HepG2 (cell line): ENCODE measurements at regions not wholly inside any gene's neighbourhood (a gene's known extent, or its start where the extent isn't known, plus 50 kb on each side); places are given as distances from the start of the nearest gene placed in this dataset.

Experiments
- ATAC-seq: fragments of 200-7000 bp; cut with Tn5 transposase; 3 replicates; pipeline ENCODE4 v1.9.1; 2020; ENCODE audit warnings: mild to moderate bottlenecking, moderate library complexity
- BruUV-seq: library from RNA; stranded (reverse); fragments of 400-500 nt; replicated peaks from 2 replicates; lab custom pipeline; 2021; lab: Mats Ljungman, UMichigan
- CTCF ChIA-PET: fragments of 300-600 bp; formaldehyde crosslinking; extraction: SDS; loops from one replicate; lab custom pipeline; 2021; ENCODE audit warnings: low total read pairs, inconsistent platforms, low intra/inter-chr PET ratio; lab: Yijun Ruan, JAX
- POLR2A ChIA-PET: fragments of 350-600 bp; sonication (Branson Sonifier 250); formaldehyde crosslinking; loops from one replicate; lab custom pipeline; 2020; ENCODE audit warnings: antibody characterized with exemption, inconsistent platforms; lab: Yijun Ruan, JAX
- DNase-seq: peaks from one replicate; pipeline ENCODE4 v3.0.0-alpha.2; 2015; ENCODE audit warnings: low spot score
- FAIRE-seq: peaks from 3 replicates; lab custom pipeline; 2011; peaks lifted over from hg19 to GRCh38; lab: Jason Lieb, UNC
- H2AFZ ChIP-seq: one replicate; pipeline ENCODE4 v1.6.1; 2011; ENCODE audit warnings: low read length, inconsistent platforms
- H3K27ac ChIP-seq: fragments of 300-600 bp; 3 replicates; pipeline ENCODE4 v1.8.0; 2011; ENCODE audit warnings: mixed run types, mild to moderate bottlenecking, mixed read lengths, low read length, inconsistent platforms; ENCODE audit not compliant: insufficient read depth; ENCODE audit errors: extremely low read length
- H3K27me3 ChIP-seq, 2 experiments: fragments of 200-600 bp in 1 of 2; 2 replicates in 1 of 2; 3 replicates in 1 of 2; pipeline versions ENCODE4 v1.6.0 to v1.8.0; 2011; ENCODE audit warnings: low read length in 2 of 2, mild to moderate bottlenecking in 2 of 2, moderate library complexity in 2 of 2, inconsistent platforms in 1 of 2; ENCODE audit not compliant: insufficient read depth in 2 of 2, control insufficient read depth in 1 of 2
- H3K36me3 ChIP-seq, 2 experiments: fragments of 200-600 bp in 1 of 2; replicated peaks in 1 of 2; 2 replicates in 1 of 2; 3 replicates in 1 of 2; pipeline versions ENCODE4 v1.5.1 to v1.8.0; 2011; ENCODE audit warnings: low read length in 2 of 2, inconsistent platforms in 1 of 2; ENCODE audit not compliant: insufficient read depth in 2 of 2, control insufficient read depth in 1 of 2
- H3K4me1 ChIP-seq: 2 replicates; pipeline ENCODE4 v1.5.1; 2012; ENCODE audit warnings: low read length, inconsistent platforms; ENCODE audit not compliant: insufficient read depth
- H3K4me2 ChIP-seq: 2 replicates; pipeline ENCODE4 v1.6.0; 2011; ENCODE audit warnings: low read depth, low read length, inconsistent platforms
- H3K4me3 ChIP-seq, 3 experiments: fragments of 200-600 bp in 1 of 3; sonication (generic), shearing (Covaris generic) in 1 of 3; replicated peaks in 1 of 3; 2 replicates each; pipeline ENCODE4 v1.5.1; 2011 to 2016; ENCODE audit warnings: low read length in 3 of 3, inconsistent platforms in 2 of 3, low read depth in 2 of 3, mild to moderate bottlenecking in 2 of 3, control low read depth in 1 of 3, mixed read lengths in 1 of 3; ENCODE audit not compliant: insufficient read depth in 1 of 3
- H3K79me2 ChIP-seq: one replicate; pipeline ENCODE4 v1.6.1; 2011; ENCODE audit warnings: low read length, inconsistent platforms; ENCODE audit not compliant: insufficient read depth
- H3K9ac ChIP-seq: 2 replicates; pipeline ENCODE4 v1.6.0; 2011; ENCODE audit warnings: mild to moderate bottlenecking, low read depth, low read length, inconsistent platforms; ENCODE audit not compliant: insufficient read depth
- H3K9me3 ChIP-seq: 2 replicates; pipeline ENCODE4 v1.5.1; 2012; ENCODE audit warnings: mild to moderate bottlenecking, low read length
- H4K20me1 ChIP-seq: 2 replicates; pipeline ENCODE4 v1.6.0; 2011; ENCODE audit warnings: inconsistent platforms, mild to moderate bottlenecking, low read length, moderate library complexity; ENCODE audit not compliant: insufficient read depth
- JUN ChIP-seq: sonication (generic); formaldehyde crosslinking; IDR thresholded peaks from 2 replicates; pipeline ENCODE4 v1.4.0; 2020; ENCODE audit warnings: mild to moderate bottlenecking, missing genetic modification reagents
- KIAA2018 ChIP-seq: sonication (generic); formaldehyde crosslinking; IDR thresholded peaks from 2 replicates; pipeline ENCODE4 v1.5.0; 2020; ENCODE audit warnings: mild to moderate bottlenecking, missing genetic modification reagents, borderline replicate concordance
- NR1H2 ChIP-seq: sonication (generic); formaldehyde crosslinking; IDR thresholded peaks from 2 replicates; pipeline ENCODE4 v1.8.1; 2022; ENCODE audit warnings: low read depth, missing genetic modification reagents, borderline replicate concordance
- YEATS2 ChIP-seq: sonication (generic); formaldehyde crosslinking; IDR thresholded peaks from 2 replicates; pipeline ENCODE4 v1.4.0; 2020; ENCODE audit warnings: missing genetic modification reagents, borderline replicate concordance
- ZBTB1 ChIP-seq: sonication (generic); formaldehyde crosslinking; IDR thresholded peaks from 2 replicates; pipeline ENCODE4 v1.4.0; 2020; ENCODE audit warnings: missing genetic modification reagents, borderline replicate concordance
- ZNF331 ChIP-seq: sonication (generic); formaldehyde crosslinking; IDR thresholded peaks from 2 replicates; pipeline ENCODE4 v1.4.0; 2020; ENCODE audit warnings: missing genetic modification reagents
- ZNF468 ChIP-seq: sonication (generic); formaldehyde crosslinking; IDR thresholded peaks from 2 replicates; pipeline ENCODE4 v1.8.0; 2022; ENCODE audit warnings: mild to moderate bottlenecking, moderate library complexity, missing genetic modification reagents
- ZNF713 ChIP-seq: sonication (generic); formaldehyde crosslinking; IDR thresholded peaks from 2 replicates; pipeline ENCODE4 v1.4.0; 2020; ENCODE audit warnings: mild to moderate bottlenecking, missing genetic modification reagents
- WGBS: methylation state at CpG from one replicate; pipeline ENCODE4 v1.1.6; 2017; ENCODE audit warnings: low lambda C conversion rate; 5-methylcytosine and 5-hydroxymethylcytosine counted together
- in situ Hi-C: cut with HindIII; loops from 2 replicates; pipeline ENCODE4 v1.10.0; 2017; ENCODE audit warnings: low pct_unique_long_range_greater_than_20kb; ENCODE audit not compliant: extremely low pct_ligation_motif_present
- intact Hi-C: fragments of 100-400 bp; cut with micrococcal nuclease; formaldehyde crosslinking; loops from one replicate; pipeline ENCODE4 v1.10.0; 2022; ENCODE audit not compliant: unreplicated experiment

- intact Hi-C loops (loop anchor here (5.0 kb wide), 1 partner anchor 287 kb away; no protein-coding TSS in a partner anchor), in situ Hi-C loops (no loop called here)
- no peaks in the 10 kb centered on the region; a peak in 1 of 5 replicates for H3K27me3 ChIP-seq
- H3K79me2 ChIP-seq: no peaks in the 10 kb centered on the region
- no peaks in the 10 kb centered on the region for H4K20me1 ChIP-seq
- no peak for ATAC-seq
- H3K9ac ChIP-seq: no peak overlapping the region
- DNase-seq: no peak
- H2AFZ ChIP-seq: no peak overlapping the region
- ChIA-PET POLR2A (no interaction called here), CTCF (no interaction called here)
- 35% methylated on average over 4 of the region's 6 CpGs for WGBS
- FAIRE-seq: no peak
- BruUV-seq: no TSS peak
- TF ChIP-seq YEATS2 (CRISPR knock-in tag): no peak
- TF ChIP-seq NR1H2 (CRISPR knock-in tag): no peak
- TF ChIP-seq KIAA2018: no peak
- TF ChIP-seq ZNF468 (CRISPR knock-in tag): no peak
- TF ChIP-seq ZBTB1 (CRISPR knock-in tag): no peak
- TF ChIP-seq JUN: no peak
- TF ChIP-seq ZNF713: no peak
- no peak for TF ChIP-seq ZNF331 (CRISPR knock-in tag)
- no peaks in the 10 kb centered on the region for H3K36me3 ChIP-seq
- no peak overlapping the region for H3K4me3 ChIP-seq
- no peak overlapping the region for H3K4me2 ChIP-seq
- H3K9me3 ChIP-seq: no peaks in the 10 kb centered on the region
- no peaks in the 10 kb centered on the region for H3K4me1 ChIP-seq
- H3K27ac ChIP-seq: no peak overlapping the region
Observed at GRCh38 chr10:118853916-118854315, 99.1 kb upstream of the CACUL1 start.
